GM12874 (cell line): ENCODE measurements at regions not wholly inside any gene's neighbourhood (a gene's known extent, or its start where the extent isn't known, plus 50 kb on each side); places are given as distances from the start of the nearest gene placed in this dataset.

ENCODE experiments used
- CTCF ChIP-seq: IDR thresholded peaks from 2 replicates; pipeline ENCODE4 v1.5.1; 2011; ENCODE audit warnings: low read depth, mild to moderate bottlenecking, control low read depth, low read length, moderate library complexity; ENCODE audit not compliant: insufficient read depth

- no peak for TF ChIP-seq CTCF
Measured at GRCh38 chr6:144929262-144929661, 644.1 kb downstream of the UTRN start.

DNA sequence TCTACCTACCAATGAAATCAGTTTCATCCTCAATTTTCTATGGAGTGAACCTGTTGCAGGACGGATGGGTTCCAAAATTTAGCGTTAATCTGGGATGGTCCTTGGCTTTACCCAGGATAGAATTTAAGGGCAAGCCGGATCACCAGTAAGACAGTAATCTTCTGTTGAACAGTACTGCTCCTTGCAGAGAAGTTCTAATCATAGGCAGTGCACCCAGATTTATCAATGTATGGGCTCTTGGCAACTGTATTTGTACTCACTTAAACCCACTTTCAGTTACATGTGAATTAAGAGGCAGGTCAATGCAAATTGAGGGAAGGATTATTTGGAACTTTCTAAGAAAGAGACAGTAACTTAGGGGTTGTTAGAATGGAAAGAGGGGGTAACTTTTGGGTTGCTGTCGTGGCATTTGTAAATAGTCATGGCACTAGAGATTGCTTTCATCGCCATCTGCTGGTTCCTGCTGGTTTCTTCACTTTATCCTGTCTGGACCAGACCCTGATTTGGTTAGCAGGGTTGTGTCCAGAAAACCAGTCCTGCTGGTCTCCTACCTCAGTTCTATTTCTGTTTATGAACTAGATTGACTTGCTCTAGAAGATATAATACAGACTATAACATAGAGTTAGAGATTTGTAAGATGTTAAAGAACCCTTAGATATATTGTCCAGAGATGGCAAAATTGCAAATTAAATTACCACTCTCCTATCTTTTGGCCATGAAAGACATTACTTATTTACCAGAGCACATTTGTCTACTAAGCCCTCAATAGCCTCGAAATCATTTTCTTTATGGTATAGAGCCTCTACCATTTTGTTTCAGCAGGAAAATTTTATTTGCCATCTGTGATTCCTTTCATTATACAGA is 646.3 kb downstream of the UTRN start:
- peak; percentile 55; the same call in 1 of the 2 replicates for TF ChIP-seq CTCF

DNA sequence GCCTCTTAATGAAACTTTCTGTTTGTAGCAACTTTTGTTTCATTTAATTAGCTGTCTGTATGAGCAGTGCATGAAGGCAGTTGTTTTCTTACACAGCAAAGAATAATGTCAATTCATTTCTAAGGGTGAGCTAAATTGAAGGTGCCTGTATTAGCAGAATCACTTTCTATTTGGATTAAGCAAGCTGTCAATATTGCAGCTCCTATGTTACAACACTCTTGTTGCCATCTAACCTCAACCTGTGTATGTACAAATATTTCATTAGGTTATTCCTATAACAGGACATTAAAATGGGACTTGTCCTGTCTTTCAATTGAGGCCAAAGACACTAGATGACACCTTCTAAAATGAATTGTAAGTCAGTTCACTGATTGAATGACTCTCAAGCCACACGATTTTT is 647.5 kb downstream of the UTRN start:
- no peak for TF ChIP-seq CTCF

DNA sequence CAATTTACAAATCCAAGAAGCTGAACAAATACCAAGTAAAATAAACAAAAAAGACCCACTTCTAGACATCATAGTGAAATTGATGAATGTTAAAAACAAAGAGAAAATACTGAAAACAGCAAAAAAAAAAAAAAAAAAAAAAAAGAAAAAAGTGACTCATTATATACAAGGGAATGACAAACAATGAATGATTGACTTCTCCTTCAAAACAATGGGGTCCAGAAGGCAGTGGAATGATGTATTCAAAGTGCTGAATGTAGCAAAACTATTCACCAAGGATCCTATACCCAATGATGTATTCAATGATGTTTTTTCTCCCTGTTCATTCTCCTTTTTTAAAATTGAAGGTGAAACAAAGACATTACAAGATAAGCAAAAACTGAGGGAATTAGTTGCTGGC is 650.0 kb downstream of the UTRN start:
- no peak for TF ChIP-seq CTCF

DNA sequence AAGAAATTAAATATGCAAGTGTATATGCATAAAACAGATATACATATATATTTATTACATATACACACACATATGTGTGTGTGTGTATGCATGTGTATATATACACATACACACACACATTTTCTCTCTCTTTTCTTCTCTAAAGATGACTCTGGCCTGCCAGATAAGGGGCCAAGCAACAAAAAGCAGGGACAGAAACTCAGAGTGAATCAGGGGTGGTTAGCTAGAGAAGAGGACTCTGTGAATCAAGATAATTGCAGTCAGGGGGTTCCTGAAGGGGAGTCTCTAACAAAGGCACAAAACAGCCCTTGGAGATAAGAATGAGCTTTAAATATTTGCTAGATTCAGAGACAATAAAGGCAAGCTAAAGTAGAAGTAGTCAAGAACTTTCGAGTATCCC is 650.5 kb downstream of the UTRN start:
- TF ChIP-seq CTCF = no peak

- TF ChIP-seq CTCF = no peak
Measured at GRCh38 chr6:144936764-144937163, 651.6 kb downstream of the UTRN start.

DNA sequence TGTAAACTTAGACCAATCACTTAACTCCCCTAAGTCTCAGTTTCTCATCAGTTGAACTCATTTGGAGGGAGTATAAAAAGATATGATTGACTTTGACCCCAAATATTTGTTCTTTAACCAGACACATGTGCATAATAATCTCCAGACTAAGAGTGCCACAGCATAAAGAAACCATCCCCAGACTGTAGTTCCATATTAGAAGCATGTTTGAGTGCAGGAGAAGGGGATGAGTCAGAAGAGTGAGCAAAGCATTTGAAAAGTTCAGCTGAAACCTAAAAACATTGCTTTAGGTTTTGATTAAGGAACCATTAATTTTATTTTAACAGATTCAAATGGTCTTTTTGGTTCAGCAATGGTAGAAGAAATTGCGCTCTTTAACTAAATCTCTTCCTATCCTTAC is 654.8 kb downstream of the UTRN start:
- TF ChIP-seq CTCF = no peak
